Astrocyte (in vitro differentiated cells and primary cell): ENCODE measurements at regions not wholly inside any gene's neighbourhood (a gene's known extent, or its start where the extent isn't known, plus 50 kb on each side); places are given as distances from the start of the nearest gene placed in this dataset.

Source experiments
- CTCF ChIP-seq: IDR thresholded peaks from 2 replicates; pipeline ENCODE4 v1.5.1; 2011; ENCODE audit warnings: low read depth, mild to moderate bottlenecking, inconsistent platforms, low read length, moderate library complexity; ENCODE audit not compliant: insufficient read depth
- EZH2 ChIP-seq: IDR thresholded peaks from 2 replicates; pipeline ENCODE4 v1.6.1; 2012; ENCODE audit warnings: mild to moderate bottlenecking, low read length, inconsistent platforms; ENCODE audit not compliant: insufficient read depth

GRCh38 chr2:186427970-186428369, 58.1 kb upstream of the ZC3H15 start:
- TF ChIP-seq EZH2 (no peak), CTCF (no peak)
